Esophagus squamous epithelium (tissue), 5 donors: ENCODE measurements at regions not wholly inside any gene's neighbourhood (a gene's known extent, or its start where the extent isn't known, plus 50 kb on each side); places are given as distances from the start of the nearest gene placed in this dataset.

Source experiments
- DNase-seq: peaks from one replicate; lab custom pipeline; 2025; lab: John Stamatoyannopoulos, UW
- H3K27ac ChIP-seq, 4 donors: fragments of 200-600 bp; sonication (generic); one replicate each; pipeline ENCODE4 v1.5.1; 2016 to 2019; ENCODE audit warnings: mild to moderate bottlenecking in 1 of 4
- H3K27me3 ChIP-seq, 4 donors: fragments of 200-600 bp; sonication (generic); 1 replicate in 3 of 4; 2 replicates in 1 of 4; pipeline versions ENCODE4 v1.5.1 to v1.6.0; 2017 to 2021; ENCODE audit warnings: antibody characterized with exemption in 1 of 4
- H3K36me3 ChIP-seq, 3 donors: fragments of 200-600 bp; sonication (generic); one replicate each; pipeline ENCODE4 v1.5.1; 2016 to 2019
- H3K4me1 ChIP-seq, 3 donors: fragments of 200-600 bp; sonication (generic); one replicate each; pipeline ENCODE4 v1.5.1; 2017 to 2019
- H3K4me3 ChIP-seq, 4 donors: fragments of 200-600 bp; sonication (generic); 1 replicate in 3 of 4; 2 replicates in 1 of 4; pipeline ENCODE4 v1.5.1; 2016 to 2019; ENCODE audit warnings: mild to moderate bottlenecking in 2 of 4, moderate library complexity in 1 of 4
- H3K9me3 ChIP-seq, 3 donors: fragments of 200-600 bp; sonication (generic); one replicate each; pipeline ENCODE4 v1.5.1; 2016 to 2019
- POLR2A ChIP-seq, 4 donors: fragments of 450-650 bp; IDR thresholded peaks; one replicate each; pipeline ENCODE4 v1.6.1; 2017; ENCODE audit warnings: antibody characterized with exemption in 4 of 4, mild to moderate bottlenecking in 4 of 4, moderate library complexity in 3 of 4
- WGBS, 2 donors: methylation state at CpG; one replicate each; pipeline ENCODE4 v1.1.5; 2018; 5-methylcytosine and 5-hydroxymethylcytosine counted together
- intact Hi-C: fragments of 100-400 bp; cut with DNase I; formaldehyde crosslinking; loops from one replicate; pipeline ENCODE4 v1.15.0; 2022
- TF ChIP-seq, protein P1 (sequence below), 6 experiments: fragments of 450-650 bp in 4 of 6; fragments of 200-600 bp in 2 of 6; sonication (generic) in 2 of 6; IDR thresholded peaks; one replicate each; pipeline ENCODE4 v1.5.1; 2016 to 2019; ENCODE audit warnings: antibody characterized with exemption in 6 of 6, mild to moderate bottlenecking in 4 of 6, moderate library complexity in 4 of 6
- donor health status: DM: yes; HTN: yes; CAD: no.

DNA sequence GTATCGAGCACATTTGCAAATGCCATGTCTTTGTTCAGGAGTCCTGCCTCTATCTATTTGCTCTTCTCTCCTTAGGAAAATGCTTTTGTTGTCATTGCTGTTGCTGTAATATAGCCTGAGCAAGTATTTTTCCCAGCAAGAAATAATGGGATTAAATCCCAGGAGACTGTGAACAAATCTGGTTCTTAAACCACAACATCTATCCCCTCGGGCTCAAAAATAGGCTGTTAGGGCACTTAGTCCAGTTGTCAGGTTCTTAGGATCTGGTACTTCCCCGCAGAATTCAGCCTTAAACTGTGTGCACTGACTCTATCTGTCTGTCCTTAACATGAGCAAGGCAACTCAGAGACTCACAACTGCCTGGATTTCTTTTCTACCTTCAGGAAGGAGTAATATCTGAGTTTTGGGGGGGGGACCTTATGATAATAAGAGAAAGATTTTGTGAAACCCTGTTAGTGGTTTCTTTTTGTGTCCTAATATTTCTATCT, 437.5 kb downstream of the HTR1B start:
- Histone ChIP-seq H3K27me3 (no peaks in the 10 kb centered on the region), H3K4me1 (no peaks in the 10 kb centered on the region), H3K9me3 (no peaks in the 10 kb centered on the region), H3K27ac (no peak overlapping the region), H3K36me3 (no peaks in the 10 kb centered on the region), H3K4me3 (no peak overlapping the region)
- DNase-seq, result no peak
- TF ChIP-seq POLR2A (IDR thresholded peaks at IDR 0.05), result no peak
- TF ChIP-seq, protein P1, sequence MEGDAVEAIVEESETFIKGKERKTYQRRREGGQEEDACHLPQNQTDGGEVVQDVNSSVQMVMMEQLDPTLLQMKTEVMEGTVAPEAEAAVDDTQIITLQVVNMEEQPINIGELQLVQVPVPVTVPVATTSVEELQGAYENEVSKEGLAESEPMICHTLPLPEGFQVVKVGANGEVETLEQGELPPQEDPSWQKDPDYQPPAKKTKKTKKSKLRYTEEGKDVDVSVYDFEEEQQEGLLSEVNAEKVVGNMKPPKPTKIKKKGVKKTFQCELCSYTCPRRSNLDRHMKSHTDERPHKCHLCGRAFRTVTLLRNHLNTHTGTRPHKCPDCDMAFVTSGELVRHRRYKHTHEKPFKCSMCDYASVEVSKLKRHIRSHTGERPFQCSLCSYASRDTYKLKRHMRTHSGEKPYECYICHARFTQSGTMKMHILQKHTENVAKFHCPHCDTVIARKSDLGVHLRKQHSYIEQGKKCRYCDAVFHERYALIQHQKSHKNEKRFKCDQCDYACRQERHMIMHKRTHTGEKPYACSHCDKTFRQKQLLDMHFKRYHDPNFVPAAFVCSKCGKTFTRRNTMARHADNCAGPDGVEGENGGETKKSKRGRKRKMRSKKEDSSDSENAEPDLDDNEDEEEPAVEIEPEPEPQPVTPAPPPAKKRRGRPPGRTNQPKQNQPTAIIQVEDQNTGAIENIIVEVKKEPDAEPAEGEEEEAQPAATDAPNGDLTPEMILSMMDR (IDR thresholded peaks at IDR 0.05), result no peak
- intact Hi-C loops, result no loop called here
- 58 to 80% methylated on average over 2 to 3 of the region's 3 CpGs for WGBS, 2 donors

DNA sequence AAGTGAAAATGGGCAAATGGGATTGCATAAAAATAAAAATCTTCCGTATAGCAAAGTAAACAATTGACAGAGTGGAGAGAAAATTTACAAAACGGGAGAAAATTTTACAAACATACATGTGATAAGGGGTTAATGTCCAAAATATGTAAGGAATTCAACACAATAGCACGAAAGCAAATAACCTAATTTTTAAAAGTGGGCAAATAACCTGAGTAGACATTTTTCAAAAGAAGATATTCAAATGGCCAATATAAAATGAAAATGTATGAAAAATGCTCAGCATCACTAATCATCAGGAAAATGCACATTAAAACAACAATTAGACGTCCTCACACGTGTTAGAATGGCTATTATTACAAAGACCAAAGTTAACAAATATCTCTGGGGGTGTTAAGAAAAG, 441.5 kb downstream of the HTR1B start:
- H3K27ac ChIP-seq, result no peak overlapping the region
- no peaks in the 10 kb centered on the region for H3K9me3 ChIP-seq
- no peak for TF ChIP-seq POLR2A (IDR thresholded peaks at IDR 0.05)
- TF ChIP-seq, protein P1 (IDR thresholded peaks at IDR 0.05), result no peak
- no peak overlapping the region for H3K4me3 ChIP-seq
- 36 to 37% methylated on average over 5 of the region's 5 CpGs for WGBS, 2 donors
- intact Hi-C loops, result no loop called here
- no peaks in the 10 kb centered on the region for H3K36me3 ChIP-seq
- H3K27me3 ChIP-seq, result no peaks in the 10 kb centered on the region
- DNase-seq, result no peak
- H3K4me1 ChIP-seq, result no peaks in the 10 kb centered on the region

DNA sequence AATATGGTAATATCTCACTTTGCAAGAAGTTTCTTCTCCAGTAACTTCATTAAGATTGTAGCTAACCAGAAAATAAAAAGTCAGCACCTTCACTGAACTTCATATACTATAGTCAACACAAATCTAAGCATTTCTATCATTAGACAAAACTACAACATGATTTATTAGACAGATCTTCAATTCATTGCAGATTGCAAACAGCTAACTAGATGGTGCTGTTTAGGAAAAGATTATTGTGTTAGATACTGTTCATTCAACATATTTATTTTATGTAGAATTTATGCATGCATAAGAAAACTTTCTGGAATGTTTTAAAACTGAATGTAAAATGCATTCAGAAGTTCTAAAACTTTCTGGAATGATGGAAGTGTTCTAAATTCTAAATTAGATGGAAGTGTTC, 442.1 kb downstream of the HTR1B start:
- Histone ChIP-seq H3K9me3 (no peaks in the 10 kb centered on the region), H3K4me1 (no peaks in the 10 kb centered on the region), H3K36me3 (no peaks in the 10 kb centered on the region), H3K4me3 (no peak overlapping the region), H3K27me3 (no peaks in the 10 kb centered on the region), H3K27ac (no peak overlapping the region)
- DNase-seq, result no peak
- intact Hi-C loops, result no loop called here
- TF ChIP-seq, protein P1 (IDR thresholded peaks at IDR 0.05), result no peak
- TF ChIP-seq POLR2A (IDR thresholded peaks at IDR 0.05), result no peak

DNA sequence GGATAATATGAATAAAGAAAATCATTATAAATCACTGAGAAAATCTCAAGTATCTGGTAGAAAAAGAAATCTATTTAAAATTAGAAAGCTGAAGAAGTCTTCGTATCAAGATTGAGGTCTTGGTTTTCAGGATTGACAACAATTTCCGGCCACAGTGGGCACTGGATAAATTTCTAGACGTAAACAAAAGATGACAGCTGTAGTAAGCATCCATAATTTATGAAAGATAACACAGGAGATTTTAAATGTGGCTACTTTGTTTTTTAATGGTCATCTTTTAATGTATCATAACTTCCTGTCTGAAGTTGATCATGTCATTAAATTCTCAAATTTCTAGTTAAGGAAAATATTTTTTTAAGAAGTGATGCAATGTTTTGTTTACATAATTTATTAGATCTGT, 444.2 kb downstream of the HTR1B start:
- no peaks in the 10 kb centered on the region for H3K36me3 ChIP-seq
- 65 to 75% methylated on average over 3 of the region's 3 CpGs for WGBS, 2 donors
- H3K4me3 ChIP-seq, result no peak overlapping the region
- no peaks in the 10 kb centered on the region for H3K27me3 ChIP-seq
- no peak overlapping the region for H3K27ac ChIP-seq
- H3K9me3 ChIP-seq, result no peaks in the 10 kb centered on the region
- TF ChIP-seq, protein P1 (IDR thresholded peaks at IDR 0.05), result no peak
- no peak for TF ChIP-seq POLR2A (IDR thresholded peaks at IDR 0.05)
- intact Hi-C loops, result no loop called here
- no peaks in the 10 kb centered on the region for H3K4me1 ChIP-seq
- no peak for DNase-seq

DNA sequence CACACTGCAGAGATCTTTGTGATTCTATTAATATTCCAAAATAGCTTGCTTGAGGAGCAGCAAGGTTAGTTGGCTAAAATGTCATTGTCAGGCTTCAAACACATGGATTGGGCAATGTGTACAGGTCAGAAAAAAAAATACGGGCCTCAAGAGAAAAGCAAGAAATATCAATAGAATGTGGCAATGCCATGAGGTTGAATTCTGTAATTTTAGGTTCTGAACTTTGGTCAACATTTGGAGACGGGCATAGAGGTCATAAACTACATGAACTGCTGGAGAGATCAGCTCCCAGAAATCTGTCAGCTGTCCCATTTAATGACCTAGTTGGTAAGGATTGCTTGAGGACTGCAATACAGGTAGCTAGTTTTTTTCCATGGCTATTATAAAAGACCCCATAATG, 445.8 kb downstream of the HTR1B start:
- no peak overlapping the region for H3K27ac ChIP-seq
- no peak overlapping the region for H3K4me3 ChIP-seq
- DNase-seq, result no peak
- intact Hi-C loops, result no loop called here
- H3K36me3 ChIP-seq, result no peaks in the 10 kb centered on the region
- H3K4me1 ChIP-seq, result no peaks in the 10 kb centered on the region
- TF ChIP-seq, protein P1 (IDR thresholded peaks at IDR 0.05), result no peak
- TF ChIP-seq POLR2A (IDR thresholded peaks at IDR 0.05), result no peak
- 84 to 87% methylated on average over 2 of the region's 2 CpGs for WGBS, 2 donors
- no peaks in the 10 kb centered on the region for H3K9me3 ChIP-seq
- no peaks in the 10 kb centered on the region for H3K27me3 ChIP-seq
